HepG2 (cell line): ENCODE measurements at regions not wholly inside any gene's neighbourhood (a gene's known extent, or its start where the extent isn't known, plus 50 kb on each side); places are given as distances from the start of the nearest gene placed in this dataset.

Source experiments
- ATAC-seq: fragments of 200-7000 bp; cut with Tn5 transposase; 3 replicates; pipeline ENCODE4 v1.9.1; 2020; ENCODE audit warnings: mild to moderate bottlenecking, moderate library complexity
- BruUV-seq: library from RNA; stranded (reverse); fragments of 400-500 nt; replicated peaks from 2 replicates; lab custom pipeline; 2021; lab: Mats Ljungman, UMichigan
- CTCF ChIA-PET: fragments of 300-600 bp; formaldehyde crosslinking; extraction: SDS; loops from one replicate; lab custom pipeline; 2021; ENCODE audit warnings: low total read pairs, inconsistent platforms, low intra/inter-chr PET ratio; lab: Yijun Ruan, JAX
- POLR2A ChIA-PET: fragments of 350-600 bp; sonication (Branson Sonifier 250); formaldehyde crosslinking; loops from one replicate; lab custom pipeline; 2020; ENCODE audit warnings: antibody characterized with exemption, inconsistent platforms; lab: Yijun Ruan, JAX
- DNase-seq: peaks from one replicate; pipeline ENCODE4 v3.0.0-alpha.2; 2015; ENCODE audit warnings: low spot score
- FAIRE-seq: peaks from 3 replicates; lab custom pipeline; 2011; peaks lifted over from hg19 to GRCh38; lab: Jason Lieb, UNC
- H2AFZ ChIP-seq: one replicate; pipeline ENCODE4 v1.6.1; 2011; ENCODE audit warnings: low read length, inconsistent platforms
- H3K27ac ChIP-seq: fragments of 300-600 bp; 3 replicates; pipeline ENCODE4 v1.8.0; 2011; ENCODE audit warnings: mixed run types, mild to moderate bottlenecking, mixed read lengths, low read length, inconsistent platforms; ENCODE audit not compliant: insufficient read depth; ENCODE audit errors: extremely low read length
- H3K27me3 ChIP-seq, 2 experiments: fragments of 200-600 bp in 1 of 2; 2 replicates in 1 of 2; 3 replicates in 1 of 2; pipeline versions ENCODE4 v1.6.0 to v1.8.0; 2011; ENCODE audit warnings: low read length in 2 of 2, mild to moderate bottlenecking in 2 of 2, moderate library complexity in 2 of 2, inconsistent platforms in 1 of 2; ENCODE audit not compliant: insufficient read depth in 2 of 2, control insufficient read depth in 1 of 2
- H3K36me3 ChIP-seq, 2 experiments: fragments of 200-600 bp in 1 of 2; replicated peaks in 1 of 2; 2 replicates in 1 of 2; 3 replicates in 1 of 2; pipeline versions ENCODE4 v1.5.1 to v1.8.0; 2011; ENCODE audit warnings: low read length in 2 of 2, inconsistent platforms in 1 of 2; ENCODE audit not compliant: insufficient read depth in 2 of 2, control insufficient read depth in 1 of 2
- H3K4me1 ChIP-seq: 2 replicates; pipeline ENCODE4 v1.5.1; 2012; ENCODE audit warnings: low read length, inconsistent platforms; ENCODE audit not compliant: insufficient read depth
- H3K4me2 ChIP-seq: 2 replicates; pipeline ENCODE4 v1.6.0; 2011; ENCODE audit warnings: low read depth, low read length, inconsistent platforms
- H3K4me3 ChIP-seq, 3 experiments: fragments of 200-600 bp in 1 of 3; sonication (generic), shearing (Covaris generic) in 1 of 3; replicated peaks in 1 of 3; 2 replicates each; pipeline ENCODE4 v1.5.1; 2011 to 2016; ENCODE audit warnings: low read length in 3 of 3, inconsistent platforms in 2 of 3, low read depth in 2 of 3, mild to moderate bottlenecking in 2 of 3, control low read depth in 1 of 3, mixed read lengths in 1 of 3; ENCODE audit not compliant: insufficient read depth in 1 of 3
- H3K79me2 ChIP-seq: one replicate; pipeline ENCODE4 v1.6.1; 2011; ENCODE audit warnings: low read length, inconsistent platforms; ENCODE audit not compliant: insufficient read depth
- H3K9ac ChIP-seq: 2 replicates; pipeline ENCODE4 v1.6.0; 2011; ENCODE audit warnings: mild to moderate bottlenecking, low read depth, low read length, inconsistent platforms; ENCODE audit not compliant: insufficient read depth
- H3K9me3 ChIP-seq: 2 replicates; pipeline ENCODE4 v1.5.1; 2012; ENCODE audit warnings: mild to moderate bottlenecking, low read length
- H4K20me1 ChIP-seq: 2 replicates; pipeline ENCODE4 v1.6.0; 2011; ENCODE audit warnings: inconsistent platforms, mild to moderate bottlenecking, low read length, moderate library complexity; ENCODE audit not compliant: insufficient read depth
- ESRRA ChIP-seq: sonication (generic); formaldehyde crosslinking; IDR thresholded peaks from 2 replicates; pipeline ENCODE4 v1.5.1; 2020; ENCODE audit warnings: mild to moderate bottlenecking, low read depth, missing genetic modification reagents
- NR2F2 ChIP-seq: IDR thresholded peaks from 2 replicates; pipeline ENCODE4 v1.6.1; 2012; ENCODE audit warnings: low read depth, inconsistent platforms, borderline replicate concordance
- SNRNP70 ChIP-seq: fragments of 200-400 bp; formaldehyde crosslinking; IDR thresholded peaks from 2 replicates; pipeline ENCODE4 v1.6.1; 2017; ENCODE audit warnings: mild to moderate bottlenecking, low read depth, low read length, moderate library complexity
- TGIF2 ChIP-seq: IDR thresholded peaks from 2 replicates; pipeline ENCODE4 v1.6.1; 2016; ENCODE audit warnings: control low read depth, missing compliant biosample characterization
- YEATS4 ChIP-seq: sonication (generic); formaldehyde crosslinking; IDR thresholded peaks from 2 replicates; pipeline ENCODE4 v1.4.0; 2020; ENCODE audit warnings: missing genetic modification reagents, borderline replicate concordance
- ZFP62 ChIP-seq: sonication (generic); formaldehyde crosslinking; IDR thresholded peaks from 2 replicates; pipeline ENCODE4 v1.4.0; 2020; ENCODE audit warnings: missing genetic modification reagents
- ZNF138 ChIP-seq: sonication (generic); formaldehyde crosslinking; IDR thresholded peaks from 2 replicates; pipeline ENCODE4 v1.5.0; 2020; ENCODE audit warnings: mild to moderate bottlenecking, low read depth, missing genetic modification reagents
- ZNF180 ChIP-seq: sonication (generic); formaldehyde crosslinking; IDR thresholded peaks from 2 replicates; pipeline ENCODE4 v1.4.0; 2020; ENCODE audit warnings: low read depth, missing genetic modification reagents, borderline replicate concordance
- ZNF790 ChIP-seq: sonication (generic); formaldehyde crosslinking; IDR thresholded peaks from 2 replicates; pipeline ENCODE4 v1.8.0; 2022; ENCODE audit warnings: missing genetic modification reagents, mild to moderate bottlenecking, borderline replicate concordance
- WGBS: methylation state at CpG from one replicate; pipeline ENCODE4 v1.1.6; 2017; ENCODE audit warnings: low lambda C conversion rate; 5-methylcytosine and 5-hydroxymethylcytosine counted together
- in situ Hi-C: cut with HindIII; loops from 2 replicates; pipeline ENCODE4 v1.10.0; 2017; ENCODE audit warnings: low pct_unique_long_range_greater_than_20kb; ENCODE audit not compliant: extremely low pct_ligation_motif_present
- intact Hi-C: fragments of 100-400 bp; cut with micrococcal nuclease; formaldehyde crosslinking; loops from one replicate; pipeline ENCODE4 v1.10.0; 2022; ENCODE audit not compliant: unreplicated experiment
- TF ChIP-seq, protein P1 (sequence below): sonication (generic); formaldehyde crosslinking; IDR thresholded peaks from 2 replicates; pipeline ENCODE4 v1.4.0; 2020; ENCODE audit warnings: missing genetic modification reagents, mild to moderate bottlenecking, borderline replicate concordance
- TF ChIP-seq, protein P2 (sequence below): sonication (generic); formaldehyde crosslinking; IDR thresholded peaks from 2 replicates; pipeline ENCODE4 v1.8.0; 2022; ENCODE audit warnings: mild to moderate bottlenecking, missing genetic modification reagents; ENCODE audit not compliant: insufficient replicate concordance
- TF ChIP-seq, protein P3 (sequence below): sonication (generic); IDR thresholded peaks from 2 replicates; pipeline ENCODE4 v1.6.1; 2016; ENCODE audit warnings: low read depth, borderline replicate concordance
- TF ChIP-seq, protein P4 (sequence below): sonication (generic); formaldehyde crosslinking; IDR thresholded peaks from 2 replicates; pipeline ENCODE4 v1.5.0; 2020; ENCODE audit warnings: mild to moderate bottlenecking, missing genetic modification reagents
- TF ChIP-seq, protein P5 (sequence below): sonication (generic); formaldehyde crosslinking; IDR thresholded peaks from 2 replicates; pipeline ENCODE4 v1.4.0; 2020; ENCODE audit warnings: mild to moderate bottlenecking, missing genetic modification reagents

DNA sequence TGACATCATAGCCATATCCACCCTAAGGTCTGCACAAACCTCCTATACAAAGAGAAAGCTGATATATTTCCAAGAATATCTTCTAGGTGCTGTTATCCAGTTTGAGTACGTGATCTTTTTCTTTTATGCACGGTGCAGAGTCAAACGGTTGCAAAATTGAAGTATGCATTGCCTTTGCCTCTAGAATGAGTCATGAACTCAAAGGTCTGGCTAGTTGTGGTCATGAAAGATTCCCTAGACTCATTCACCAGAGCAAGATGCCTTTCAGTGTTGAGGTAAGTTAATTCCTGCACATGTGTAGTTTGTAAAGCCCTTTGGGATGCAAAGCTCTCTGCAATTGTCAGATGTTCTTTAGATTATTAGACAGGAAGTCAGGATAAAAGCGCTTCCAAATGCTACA lies 704.4 kb downstream of the PCDH19 start:
- Histone ChIP-seq H3K27me3 (no peaks in the 10 kb centered on the region), H3K4me1 (no peaks in the 10 kb centered on the region), H3K79me2 (no peaks in the 10 kb centered on the region), H2AFZ (no peak overlapping the region), H3K4me2 (no peak overlapping the region), H3K27ac (no peak overlapping the region), H3K4me3 (no peak overlapping the region), H4K20me1 (no peaks in the 10 kb centered on the region), H3K9ac (no peak overlapping the region), H3K36me3 (no peaks in the 10 kb centered on the region), H3K9me3 (no peaks in the 10 kb centered on the region)
- ChIA-PET CTCF (no interaction called here), POLR2A (no interaction called here)
- in situ Hi-C loops, result no loop called here
- intact Hi-C loops, result no loop called here
- no TSS peak for BruUV-seq
- 10% methylated on average over 2 of the region's 4 CpGs for WGBS
- FAIRE-seq, result no peak
- no peak for DNase-seq
- ATAC-seq, result no peak
- TF ChIP-seq, protein P1, sequence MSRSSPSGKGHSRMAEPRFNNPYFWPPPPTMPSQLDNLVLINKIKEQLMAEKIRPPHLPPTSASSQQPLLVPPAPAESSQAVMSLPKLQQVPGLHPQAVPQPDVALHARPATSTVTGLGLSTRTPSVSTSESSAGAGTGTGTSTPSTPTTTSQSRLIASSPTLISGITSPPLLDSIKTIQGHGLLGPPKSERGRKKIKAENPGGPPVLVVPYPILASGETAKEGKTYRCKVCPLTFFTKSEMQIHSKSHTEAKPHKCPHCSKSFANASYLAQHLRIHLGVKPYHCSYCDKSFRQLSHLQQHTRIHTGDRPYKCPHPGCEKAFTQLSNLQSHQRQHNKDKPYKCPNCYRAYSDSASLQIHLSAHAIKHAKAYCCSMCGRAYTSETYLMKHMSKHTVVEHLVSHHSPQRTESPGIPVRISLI (CRISPR knock-in tag), result no peak
- no peak for TF ChIP-seq YEATS4 (CRISPR knock-in tag)
- no peak for TF ChIP-seq ZNF180
- TF ChIP-seq, protein P2, sequence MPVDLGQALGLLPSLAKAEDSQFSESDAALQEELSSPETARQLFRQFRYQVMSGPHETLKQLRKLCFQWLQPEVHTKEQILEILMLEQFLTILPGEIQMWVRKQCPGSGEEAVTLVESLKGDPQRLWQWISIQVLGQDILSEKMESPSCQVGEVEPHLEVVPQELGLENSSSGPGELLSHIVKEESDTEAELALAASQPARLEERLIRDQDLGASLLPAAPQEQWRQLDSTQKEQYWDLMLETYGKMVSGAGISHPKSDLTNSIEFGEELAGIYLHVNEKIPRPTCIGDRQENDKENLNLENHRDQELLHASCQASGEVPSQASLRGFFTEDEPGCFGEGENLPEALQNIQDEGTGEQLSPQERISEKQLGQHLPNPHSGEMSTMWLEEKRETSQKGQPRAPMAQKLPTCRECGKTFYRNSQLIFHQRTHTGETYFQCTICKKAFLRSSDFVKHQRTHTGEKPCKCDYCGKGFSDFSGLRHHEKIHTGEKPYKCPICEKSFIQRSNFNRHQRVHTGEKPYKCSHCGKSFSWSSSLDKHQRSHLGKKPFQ (CRISPR knock-in tag), result no peak
- no peak for TF ChIP-seq ESRRA (CRISPR knock-in tag)
- TF ChIP-seq, protein P3, sequence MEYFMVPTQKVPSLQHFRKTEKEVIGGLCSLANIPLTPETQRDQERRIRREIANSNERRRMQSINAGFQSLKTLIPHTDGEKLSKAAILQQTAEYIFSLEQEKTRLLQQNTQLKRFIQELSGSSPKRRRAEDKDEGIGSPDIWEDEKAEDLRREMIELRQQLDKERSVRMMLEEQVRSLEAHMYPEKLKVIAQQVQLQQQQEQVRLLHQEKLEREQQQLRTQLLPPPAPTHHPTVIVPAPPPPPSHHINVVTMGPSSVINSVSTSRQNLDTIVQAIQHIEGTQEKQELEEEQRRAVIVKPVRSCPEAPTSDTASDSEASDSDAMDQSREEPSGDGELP, result no peak
- TF ChIP-seq ZNF138 (CRISPR knock-in tag), result no peak
- TF ChIP-seq NR2F2, result no peak
- TF ChIP-seq SNRNP70, result no peak
- TF ChIP-seq TGIF2 (CRISPR knock-in tag), result no peak
- TF ChIP-seq, protein P4, sequence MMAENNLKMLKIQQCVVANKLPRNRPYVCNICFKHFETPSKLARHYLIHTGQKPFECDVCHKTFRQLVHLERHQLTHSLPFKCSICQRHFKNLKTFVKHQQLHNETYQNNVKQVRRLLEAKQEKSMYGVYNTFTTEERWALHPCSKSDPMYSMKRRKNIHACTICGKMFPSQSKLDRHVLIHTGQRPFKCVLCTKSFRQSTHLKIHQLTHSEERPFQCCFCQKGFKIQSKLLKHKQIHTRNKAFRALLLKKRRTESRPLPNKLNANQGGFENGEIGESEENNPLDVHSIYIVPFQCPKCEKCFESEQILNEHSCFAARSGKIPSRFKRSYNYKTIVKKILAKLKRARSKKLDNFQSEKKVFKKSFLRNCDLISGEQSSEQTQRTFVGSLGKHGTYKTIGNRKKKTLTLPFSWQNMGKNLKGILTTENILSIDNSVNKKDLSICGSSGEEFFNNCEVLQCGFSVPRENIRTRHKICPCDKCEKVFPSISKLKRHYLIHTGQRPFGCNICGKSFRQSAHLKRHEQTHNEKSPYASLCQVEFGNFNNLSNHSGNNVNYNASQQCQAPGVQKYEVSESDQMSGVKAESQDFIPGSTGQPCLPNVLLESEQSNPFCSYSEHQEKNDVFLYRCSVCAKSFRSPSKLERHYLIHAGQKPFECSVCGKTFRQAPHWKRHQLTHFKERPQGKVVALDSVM (CRISPR knock-in tag), result no peak
- no peak for TF ChIP-seq ZNF790 (CRISPR knock-in tag)
- TF ChIP-seq ZFP62 (CRISPR knock-in tag), result no peak
- TF ChIP-seq, protein P5, sequence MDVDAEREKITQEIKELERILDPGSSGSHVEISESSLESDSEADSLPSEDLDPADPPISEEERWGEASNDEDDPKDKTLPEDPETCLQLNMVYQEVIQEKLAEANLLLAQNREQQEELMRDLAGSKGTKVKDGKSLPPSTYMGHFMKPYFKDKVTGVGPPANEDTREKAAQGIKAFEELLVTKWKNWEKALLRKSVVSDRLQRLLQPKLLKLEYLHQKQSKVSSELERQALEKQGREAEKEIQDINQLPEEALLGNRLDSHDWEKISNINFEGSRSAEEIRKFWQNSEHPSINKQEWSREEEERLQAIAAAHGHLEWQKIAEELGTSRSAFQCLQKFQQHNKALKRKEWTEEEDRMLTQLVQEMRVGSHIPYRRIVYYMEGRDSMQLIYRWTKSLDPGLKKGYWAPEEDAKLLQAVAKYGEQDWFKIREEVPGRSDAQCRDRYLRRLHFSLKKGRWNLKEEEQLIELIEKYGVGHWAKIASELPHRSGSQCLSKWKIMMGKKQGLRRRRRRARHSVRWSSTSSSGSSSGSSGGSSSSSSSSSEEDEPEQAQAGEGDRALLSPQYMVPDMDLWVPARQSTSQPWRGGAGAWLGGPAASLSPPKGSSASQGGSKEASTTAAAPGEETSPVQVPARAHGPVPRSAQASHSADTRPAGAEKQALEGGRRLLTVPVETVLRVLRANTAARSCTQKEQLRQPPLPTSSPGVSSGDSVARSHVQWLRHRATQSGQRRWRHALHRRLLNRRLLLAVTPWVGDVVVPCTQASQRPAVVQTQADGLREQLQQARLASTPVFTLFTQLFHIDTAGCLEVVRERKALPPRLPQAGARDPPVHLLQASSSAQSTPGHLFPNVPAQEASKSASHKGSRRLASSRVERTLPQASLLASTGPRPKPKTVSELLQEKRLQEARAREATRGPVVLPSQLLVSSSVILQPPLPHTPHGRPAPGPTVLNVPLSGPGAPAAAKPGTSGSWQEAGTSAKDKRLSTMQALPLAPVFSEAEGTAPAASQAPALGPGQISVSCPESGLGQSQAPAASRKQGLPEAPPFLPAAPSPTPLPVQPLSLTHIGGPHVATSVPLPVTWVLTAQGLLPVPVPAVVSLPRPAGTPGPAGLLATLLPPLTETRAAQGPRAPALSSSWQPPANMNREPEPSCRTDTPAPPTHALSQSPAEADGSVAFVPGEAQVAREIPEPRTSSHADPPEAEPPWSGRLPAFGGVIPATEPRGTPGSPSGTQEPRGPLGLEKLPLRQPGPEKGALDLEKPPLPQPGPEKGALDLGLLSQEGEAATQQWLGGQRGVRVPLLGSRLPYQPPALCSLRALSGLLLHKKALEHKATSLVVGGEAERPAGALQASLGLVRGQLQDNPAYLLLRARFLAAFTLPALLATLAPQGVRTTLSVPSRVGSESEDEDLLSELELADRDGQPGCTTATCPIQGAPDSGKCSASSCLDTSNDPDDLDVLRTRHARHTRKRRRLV (CRISPR knock-in tag), result no peak
